NCI-H146 treated with DMSO at 0.1 percent for 48 hours (cell line): ENCODE measurements at regions not wholly inside any gene's neighbourhood (a gene's known extent, or its start where the extent isn't known, plus 50 kb on each side); places are given as distances from the start of the nearest gene placed in this dataset.
A peak's percentile ranks its signal among the peaks of the same experiment; 100 is the strongest.

ENCODE experiments used
- DNase-seq: peaks from one replicate; lab custom pipeline; 2025; ENCODE audit not compliant: unreplicated experiment; lab: John Stamatoyannopoulos, UW

- DNase-seq, result no peak
These were observed 105.2 kb upstream of the TAF1B start for GRCh38 chr2:9738062-9738461.

GRCh38 chr2:9738535-9739496 lies 104.5 kb upstream of the TAF1B start:
- no peak for DNase-seq

GRCh38 chr2:9739531-9739964 lies 103.7 kb upstream of the TAF1B start:
- peak; percentile 53 for DNase-seq

- no peak for DNase-seq
These were observed 102.7 kb upstream of the TAF1B start for GRCh38 chr2:9740382-9741073.

- no peak for DNase-seq
These were observed 102.2 kb upstream of the TAF1B start for GRCh38 chr2:9741110-9741509.

- DNase-seq, result no peak
These were observed 100.7 kb upstream of the TAF1B start for GRCh38 chr2:9742601-9743000.

- DNase-seq, result no peak
These were observed 98.8 kb upstream of the TAF1B start for GRCh38 chr2:9744256-9745004.

GRCh38 chr2:9745153-9745899 lies 97.9 kb upstream of the TAF1B start:
- no peak for DNase-seq

GRCh38 chr2:9747396-9747795 lies 95.9 kb upstream of the TAF1B start:
- DNase-seq, result no peak

- DNase-seq, result no peak
These were observed 94.7 kb upstream of the TAF1B start for GRCh38 chr2:9748577-9748976.

- no peak for DNase-seq
These were observed 93.6 kb upstream of the TAF1B start for GRCh38 chr2:9749546-9750223.

GRCh38 chr2:9750224-9751215 lies 92.8 kb upstream of the TAF1B start:
- no peak for DNase-seq

- DNase-seq, result no peak
These were observed 91.4 kb upstream of the TAF1B start for GRCh38 chr2:9751831-9752230.

- DNase-seq, result no peak
These were observed 90.6 kb upstream of the TAF1B start for GRCh38 chr2:9752441-9753275.

GRCh38 chr2:9753276-9753600 lies 90.0 kb upstream of the TAF1B start:
- DNase-seq, result no peak

GRCh38 chr2:9753665-9754531 lies 89.4 kb upstream of the TAF1B start:
- no peak for DNase-seq

GRCh38 chr2:9754532-9754887 lies 88.8 kb upstream of the TAF1B start:
- no peak for DNase-seq
